ENCODE measurements at regions not wholly inside any gene's neighbourhood (a gene's known extent, or its start where the extent isn't known, plus 50 kb on each side); places are given as distances from the start of the nearest gene placed in this dataset.

DNA sequence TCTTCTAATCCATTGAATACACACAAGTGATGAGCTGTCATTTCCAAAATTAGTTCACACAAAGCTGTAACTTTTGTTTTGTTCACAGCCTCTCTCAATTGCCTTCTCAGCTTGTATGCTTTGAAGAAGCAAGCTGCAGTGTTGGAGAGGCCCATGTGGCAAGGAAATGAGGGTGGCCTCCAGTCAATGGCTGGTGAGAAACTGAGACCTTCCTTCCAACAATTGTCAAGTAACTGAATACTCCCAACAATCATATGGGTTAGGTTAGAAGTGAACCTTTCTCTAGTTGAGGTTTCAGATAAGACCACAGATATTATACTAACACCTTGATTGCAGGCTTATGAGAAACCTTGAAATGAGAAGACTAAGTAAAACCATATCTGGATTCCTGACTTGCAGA is 82.4 kb upstream of the SOX9 start:
- no peak for DNase-seq (ENCODE audit: low read depth in 2 of 2)

DNA sequence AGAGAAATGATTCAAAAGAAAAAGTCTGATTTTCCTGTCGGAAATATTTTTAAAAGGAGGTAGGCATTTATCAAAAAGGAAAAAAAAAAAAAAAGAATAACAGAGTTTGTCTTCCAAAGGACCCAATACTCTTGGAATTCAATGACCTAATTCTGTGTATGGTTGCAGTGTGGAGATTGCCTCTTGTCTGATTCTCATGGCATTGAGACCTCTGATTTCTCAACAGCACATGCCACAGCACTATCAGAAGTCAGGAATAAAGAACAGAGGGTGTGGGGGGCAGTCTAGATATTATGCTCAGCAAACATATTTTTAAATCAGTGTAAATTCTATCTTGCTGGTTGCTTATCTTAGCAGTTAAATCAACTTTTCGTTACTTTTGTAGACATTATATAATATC is 81.3 kb upstream of the SOX9 start:
- DNase-seq (ENCODE audit: low read depth in 2 of 2) = no peak

DNA sequence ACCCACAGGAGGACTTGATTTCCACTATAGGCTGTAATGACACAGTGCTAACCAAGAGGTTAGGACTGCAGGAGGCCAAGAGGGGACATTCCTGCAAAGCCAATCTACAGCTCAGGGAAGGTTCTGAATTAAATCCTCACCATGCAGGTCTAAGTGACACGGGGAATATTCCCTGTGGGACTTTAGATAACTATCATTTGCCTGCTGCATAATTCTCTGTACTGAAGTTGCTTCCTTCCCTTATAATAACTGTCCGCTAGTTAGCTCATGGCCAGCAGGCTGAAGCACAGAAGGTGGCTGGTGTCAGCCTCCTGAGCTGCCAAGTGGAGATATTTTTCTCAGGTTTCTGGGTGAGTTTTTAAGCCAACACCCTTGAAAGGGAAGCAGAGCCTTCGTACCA is 74.6 kb upstream of the SOX9 start:
- DNase-seq (ENCODE audit: low read depth in 2 of 2) = no peak

DNA sequence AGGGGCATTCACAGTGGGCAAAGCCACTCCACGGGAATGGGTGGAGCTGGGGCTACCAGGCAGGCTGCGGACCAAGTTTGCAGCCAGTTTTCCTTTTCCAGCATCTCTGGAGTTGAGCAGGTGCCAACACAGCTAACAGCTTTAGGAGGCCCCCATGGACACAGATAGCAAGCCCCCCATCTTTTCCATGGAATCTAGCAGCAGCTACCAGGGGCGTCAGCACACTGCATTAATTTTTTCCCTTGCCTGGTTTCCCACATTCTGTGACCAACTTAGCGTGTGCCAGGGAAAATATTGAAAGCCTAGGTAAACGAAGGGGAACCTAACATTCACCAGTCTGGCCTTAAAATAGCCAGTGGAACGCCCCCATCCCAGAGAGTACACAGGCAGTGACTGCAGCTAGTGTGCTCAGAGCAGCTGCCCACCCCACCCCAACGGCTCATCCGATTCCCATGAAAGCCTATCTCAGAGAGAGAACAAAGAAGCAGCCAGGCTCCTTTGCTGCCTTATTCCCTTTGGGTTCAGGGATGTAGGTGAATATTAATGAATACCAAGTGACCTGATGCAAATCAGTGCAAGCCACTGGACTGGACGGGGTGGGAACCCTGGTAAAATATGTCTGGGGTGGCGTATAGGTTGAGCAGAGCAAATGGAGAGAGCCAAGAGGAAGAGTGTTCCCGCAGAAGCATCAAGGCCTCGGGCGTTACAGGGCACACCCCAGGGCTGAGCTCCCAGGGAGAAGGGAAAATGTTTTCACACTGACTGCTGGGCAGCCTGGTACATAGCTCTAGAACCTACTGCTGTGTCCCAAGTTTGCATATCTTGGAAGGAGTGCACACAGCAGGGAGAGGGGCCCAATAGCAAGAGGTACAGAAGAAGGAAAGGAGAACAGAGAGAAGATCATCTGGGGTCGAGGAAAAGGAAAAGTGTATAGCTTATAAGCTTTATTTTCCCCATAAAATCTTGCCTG is 73.9 kb upstream of the SOX9 start:
- no peak for DNase-seq (ENCODE audit: low read depth in 2 of 2)

- no peak for DNase-seq (ENCODE audit: low read depth in 2 of 2)
Observed at GRCh38 chr17:72049914-72050313, 70.9 kb upstream of the SOX9 start.

DNA sequence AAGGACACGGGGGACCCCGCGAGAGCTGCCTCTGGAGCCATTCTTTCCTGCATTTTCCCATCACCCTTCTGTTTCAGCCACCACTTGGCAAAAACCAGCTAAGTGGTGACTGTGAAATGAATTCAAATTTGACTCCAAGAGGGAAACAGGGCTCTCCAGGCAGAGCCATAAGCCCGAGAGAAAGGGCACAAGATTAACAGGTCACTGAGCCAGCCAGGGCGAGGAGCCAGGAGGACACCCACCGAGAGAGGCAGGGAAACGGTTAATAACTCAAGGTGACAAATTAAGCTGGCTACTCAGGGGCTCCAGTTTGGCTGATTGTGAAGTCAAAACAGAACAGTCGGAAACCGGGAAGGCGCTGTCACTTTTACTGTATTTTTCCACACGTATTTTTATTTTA is 67.8 kb upstream of the SOX9 start:
- no peak for DNase-seq (ENCODE audit: low read depth in 2 of 2)

DNA sequence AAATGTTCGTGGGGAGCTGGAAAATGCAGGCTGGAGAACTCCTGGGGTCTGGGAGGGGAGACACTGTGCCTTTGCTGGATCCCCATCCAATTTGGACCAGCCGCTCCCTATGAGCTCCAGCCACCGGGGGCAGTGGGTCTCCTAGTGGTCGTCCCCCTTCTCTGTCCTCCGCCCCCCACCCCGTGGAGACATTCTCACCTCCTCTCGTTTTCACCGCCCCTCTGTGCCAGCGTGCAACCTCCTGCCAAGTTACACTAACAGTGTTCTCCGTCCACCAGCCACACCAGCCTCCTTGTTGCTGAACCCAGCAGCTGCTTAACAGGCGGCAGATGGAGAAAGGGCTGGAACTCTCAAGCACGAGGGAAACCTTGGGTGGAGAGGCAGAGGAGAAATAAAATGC is 67.4 kb upstream of the SOX9 start:
- no peak for DNase-seq (ENCODE audit: low read depth in 2 of 2)

DNA sequence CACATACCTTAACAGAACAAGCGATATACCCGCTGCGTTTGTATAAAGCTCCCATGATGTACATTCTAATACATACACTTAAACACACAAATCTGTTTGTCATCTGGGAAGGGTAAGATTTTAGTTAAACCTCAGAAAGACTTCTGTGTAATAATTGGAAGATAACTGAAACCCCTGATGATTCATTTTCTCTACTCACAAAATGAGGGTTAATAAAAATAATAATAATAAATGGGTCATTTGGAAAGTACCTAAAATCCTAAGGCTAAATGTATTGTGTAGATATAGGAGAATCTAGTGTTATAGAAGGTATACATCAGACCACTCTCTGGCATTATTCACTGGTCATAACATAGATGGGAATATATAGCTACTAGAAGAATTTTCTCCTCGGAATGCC is 64.7 kb upstream of the SOX9 start:
- DNase-seq (ENCODE audit: low read depth in 2 of 2) = no peak

GRCh38 chr17:72056727-72057290 is 64.0 kb upstream of the SOX9 start:
- DNase-seq (ENCODE audit: low read depth in 2 of 2) = no peak

DNA sequence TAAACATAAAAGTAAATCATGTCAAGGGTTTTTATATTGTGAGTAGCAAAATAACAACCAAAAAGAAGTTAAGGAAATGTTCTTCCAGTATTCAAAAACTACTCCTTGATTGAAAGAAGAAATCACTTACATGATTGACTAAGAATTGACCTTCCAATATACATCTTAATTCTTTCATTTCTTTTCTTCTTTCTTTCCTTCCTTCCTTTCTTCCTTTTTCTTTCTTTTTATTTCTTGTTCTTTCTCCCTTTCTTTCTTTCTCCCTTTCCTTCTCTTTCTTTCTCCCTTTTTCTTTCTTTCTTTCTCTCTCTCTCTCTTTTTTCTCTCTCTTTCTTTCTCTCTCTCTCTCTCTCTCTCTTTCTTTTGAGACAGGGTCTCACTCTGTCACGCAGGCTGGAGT is 60.7 kb upstream of the SOX9 start:
- DNase-seq (ENCODE audit: low read depth in 2 of 2) = no peak

GRCh38 chr17:72063262-72063661 is 57.6 kb upstream of the SOX9 start:
- no peak for DNase-seq (ENCODE audit: low read depth in 2 of 2)

- DNase-seq (ENCODE audit: low read depth in 2 of 2) = no peak
Observed at GRCh38 chr17:72063756-72064450, 56.9 kb upstream of the SOX9 start.

DNA sequence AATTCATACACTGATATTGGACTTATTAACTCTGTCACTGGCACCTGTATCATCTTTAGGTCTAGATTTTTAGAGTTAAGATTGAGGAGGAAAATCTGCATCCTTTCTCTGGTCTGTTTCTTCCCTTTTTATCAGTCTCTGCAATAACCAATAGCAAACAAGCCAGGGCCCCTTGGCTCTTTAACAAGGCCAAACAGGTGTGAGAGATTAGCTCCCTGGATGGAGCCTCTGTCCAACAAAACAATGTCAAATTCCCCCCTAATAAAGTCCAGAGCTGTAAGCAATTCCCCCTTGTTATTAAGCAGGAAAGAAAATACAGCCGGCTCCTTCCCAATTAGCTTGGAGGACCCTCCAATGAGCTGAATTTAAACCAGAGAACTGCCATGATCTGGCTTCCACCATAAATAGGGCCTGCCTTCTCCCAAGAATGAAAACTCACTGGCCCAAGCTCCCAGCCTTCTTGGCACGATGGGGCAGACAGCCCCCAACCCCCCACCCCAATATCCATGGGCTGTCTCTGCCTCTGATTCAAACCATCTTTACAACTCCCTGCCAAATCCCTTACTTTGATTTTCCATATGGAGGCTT is 56.1 kb upstream of the SOX9 start:
- no peak for DNase-seq (ENCODE audit: low read depth in 2 of 2)

- no peak for DNase-seq (ENCODE audit: low read depth in 2 of 2)
Observed at GRCh38 chr17:72065556-72065955, 55.3 kb upstream of the SOX9 start.

GRCh38 chr17:72068643-72069042 is 52.2 kb upstream of the SOX9 start:
- no peak for DNase-seq (ENCODE audit: low read depth in 2 of 2)

DNA sequence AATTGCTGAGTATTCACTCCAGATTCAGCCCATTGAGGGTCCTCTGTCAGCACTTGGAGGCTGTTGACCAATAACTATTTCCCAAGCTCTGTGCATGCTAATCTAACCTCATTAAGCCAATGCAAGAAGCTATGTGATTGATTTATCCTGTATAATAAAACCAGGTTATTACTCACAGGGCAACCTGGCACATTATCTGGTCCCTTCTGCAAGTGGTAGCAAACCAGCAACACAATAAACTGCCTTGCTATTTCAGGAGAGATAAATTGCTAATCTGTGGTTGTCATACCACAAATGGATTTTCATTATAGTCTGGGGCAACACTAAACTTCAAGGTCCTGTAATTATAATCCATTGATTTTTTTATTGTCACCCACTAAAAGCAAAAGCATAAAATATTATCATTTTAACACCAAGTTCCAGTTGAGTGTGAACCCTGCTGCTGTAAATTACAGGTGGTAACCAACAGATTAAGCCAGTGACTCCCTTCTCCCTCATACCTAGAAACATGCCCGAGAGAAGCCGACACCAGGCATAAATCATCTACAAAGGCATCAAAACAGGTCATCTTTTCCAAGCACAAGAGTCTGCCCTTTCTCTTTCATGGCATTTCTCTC is 51.1 kb upstream of the SOX9 start:
- no peak for DNase-seq (ENCODE audit: low read depth in 2 of 2)

All from lung microvascular endothelial cell (primary cell).